HepG2 (cell line): ENCODE measurements at regions not wholly inside any gene's neighbourhood (a gene's known extent, or its start where the extent isn't known, plus 50 kb on each side); places are given as distances from the start of the nearest gene placed in this dataset.

Experiments used
- ARNTL ChIP-seq: sonication (generic); formaldehyde crosslinking; IDR thresholded peaks from 2 replicates; pipeline ENCODE4 v1.4.0; 2020; ENCODE audit warnings: mild to moderate bottlenecking, missing genetic modification reagents
- ATF2 ChIP-seq: sonication (generic); formaldehyde crosslinking; IDR thresholded peaks from 2 replicates; pipeline ENCODE4 v1.4.0; 2020; ENCODE audit warnings: missing genetic modification reagents
- DNMT3B ChIP-seq: conservative IDR thresholded peaks from 2 replicates; pipeline ENCODE4 v1.6.1; 2016; ENCODE audit warnings: missing biosample characterization, control low read depth
- HMGXB3 ChIP-seq: sonication (generic); formaldehyde crosslinking; IDR thresholded peaks from 2 replicates; pipeline ENCODE4 v1.4.0; 2020; ENCODE audit warnings: missing genetic modification reagents, borderline replicate concordance
- KLF16 ChIP-seq, 2 experiments: sonication (generic) in 1 of 2; formaldehyde crosslinking in 1 of 2; IDR thresholded peaks; 2 replicates each; pipeline versions ENCODE4 v1.6.1 to v1.8.0; 2016 to 2023; ENCODE audit warnings: missing genetic modification reagents in 2 of 2, missing compliant biosample characterization in 1 of 2
- MEIS1 ChIP-seq: sonication (generic); formaldehyde crosslinking; IDR thresholded peaks from 2 replicates; pipeline ENCODE4 v1.9.0; 2021; ENCODE audit warnings: mild to moderate bottlenecking, missing genetic modification reagents, moderate library complexity, borderline replicate concordance
- RNF2 ChIP-seq: fragments of 450-650 bp; conservative IDR thresholded peaks from 2 replicates; pipeline ENCODE4 v1.6.1; 2016; ENCODE audit warnings: low read depth
- SIX4 ChIP-seq: sonication (generic); formaldehyde crosslinking; IDR thresholded peaks from 2 replicates; pipeline ENCODE4 v1.4.0; 2020; ENCODE audit warnings: missing genetic modification reagents
- ZKSCAN8 ChIP-seq: IDR thresholded peaks from 2 replicates; pipeline ENCODE4 v1.6.1; 2016; ENCODE audit warnings: borderline replicate concordance, missing genetic modification reagents, missing compliant biosample characterization
- ZNF335 ChIP-seq: sonication (generic); formaldehyde crosslinking; IDR thresholded peaks from 2 replicates; pipeline ENCODE4 v1.4.0; 2020; ENCODE audit warnings: missing genetic modification reagents
- ZNF644 ChIP-seq: IDR thresholded peaks from 2 replicates; pipeline ENCODE4 v1.6.1; 2016; ENCODE audit warnings: low read depth
- ZNF788 ChIP-seq: sonication (generic); formaldehyde crosslinking; IDR thresholded peaks from 2 replicates; pipeline ENCODE4 v1.5.0; 2020; ENCODE audit warnings: mild to moderate bottlenecking, missing genetic modification reagents, borderline replicate concordance
- ZSCAN29 ChIP-seq: sonication (generic); formaldehyde crosslinking; conservative IDR thresholded peaks from 2 replicates; pipeline ENCODE4 v1.4.0; 2020; ENCODE audit warnings: mild to moderate bottlenecking, missing genetic modification reagents
- TF ChIP-seq, protein P1 (sequence below), 2 experiments: IDR thresholded peaks; 2 replicates each; pipeline ENCODE4 v1.6.1; 2011 to 2012; ENCODE audit warnings: low read length in 2 of 2, borderline replicate concordance in 1 of 2, low read depth in 1 of 2, mild to moderate bottlenecking in 1 of 2, moderate library complexity in 1 of 2
- TF ChIP-seq, protein P2 (sequence below): sonication (generic); formaldehyde crosslinking; IDR thresholded peaks from 2 replicates; pipeline ENCODE4 v1.9.0; 2021; ENCODE audit warnings: missing genetic modification reagents, borderline replicate concordance
- TF ChIP-seq, protein P3 (sequence below): sonication (generic); formaldehyde crosslinking; IDR thresholded peaks from 2 replicates; pipeline ENCODE4 v1.9.0; 2022; ENCODE audit warnings: low read depth, missing genetic modification reagents

- TF ChIP-seq SIX4 (CRISPR knock-in tag) (peak; percentile 46; the same call in 1 of the 2 replicates), MEIS1 (CRISPR knock-in tag) (peak; percentile 38; the same call in 1 of the 2 replicates), HMGXB3 (CRISPR knock-in tag) (peak; percentile 69; the same call in 1 of the 2 replicates), ZSCAN29 (no peak), ZNF788 (CRISPR knock-in tag) (peak; percentile 81; the same call in 1 of the 2 replicates), ZNF335 (CRISPR knock-in tag) (no peak), ZKSCAN8 (peak; percentile 55; the same call in 1 of the 2 replicates), ATF2 (CRISPR knock-in tag) (peak; percentile 42; the same call in 1 of the 2 replicates), KLF16 (CRISPR knock-in tag; IDR thresholded peaks at IDR 0.05) (peak in 1 of 2 experiments; percentile 61; a peak in 1 of 4 replicates), ZNF644 (CRISPR knock-in tag) (peak; percentile 91), DNMT3B (CRISPR knock-in tag) (0 out of 2 replicates have a peak, but pooled peaks have one; percentile 53), RNF2 (peak; percentile 61; the same call in 1 of the 2 replicates), ARNTL (CRISPR knock-in tag) (peak; percentile 66; the same call in 1 of the 2 replicates)
- TF ChIP-seq, protein P1, sequence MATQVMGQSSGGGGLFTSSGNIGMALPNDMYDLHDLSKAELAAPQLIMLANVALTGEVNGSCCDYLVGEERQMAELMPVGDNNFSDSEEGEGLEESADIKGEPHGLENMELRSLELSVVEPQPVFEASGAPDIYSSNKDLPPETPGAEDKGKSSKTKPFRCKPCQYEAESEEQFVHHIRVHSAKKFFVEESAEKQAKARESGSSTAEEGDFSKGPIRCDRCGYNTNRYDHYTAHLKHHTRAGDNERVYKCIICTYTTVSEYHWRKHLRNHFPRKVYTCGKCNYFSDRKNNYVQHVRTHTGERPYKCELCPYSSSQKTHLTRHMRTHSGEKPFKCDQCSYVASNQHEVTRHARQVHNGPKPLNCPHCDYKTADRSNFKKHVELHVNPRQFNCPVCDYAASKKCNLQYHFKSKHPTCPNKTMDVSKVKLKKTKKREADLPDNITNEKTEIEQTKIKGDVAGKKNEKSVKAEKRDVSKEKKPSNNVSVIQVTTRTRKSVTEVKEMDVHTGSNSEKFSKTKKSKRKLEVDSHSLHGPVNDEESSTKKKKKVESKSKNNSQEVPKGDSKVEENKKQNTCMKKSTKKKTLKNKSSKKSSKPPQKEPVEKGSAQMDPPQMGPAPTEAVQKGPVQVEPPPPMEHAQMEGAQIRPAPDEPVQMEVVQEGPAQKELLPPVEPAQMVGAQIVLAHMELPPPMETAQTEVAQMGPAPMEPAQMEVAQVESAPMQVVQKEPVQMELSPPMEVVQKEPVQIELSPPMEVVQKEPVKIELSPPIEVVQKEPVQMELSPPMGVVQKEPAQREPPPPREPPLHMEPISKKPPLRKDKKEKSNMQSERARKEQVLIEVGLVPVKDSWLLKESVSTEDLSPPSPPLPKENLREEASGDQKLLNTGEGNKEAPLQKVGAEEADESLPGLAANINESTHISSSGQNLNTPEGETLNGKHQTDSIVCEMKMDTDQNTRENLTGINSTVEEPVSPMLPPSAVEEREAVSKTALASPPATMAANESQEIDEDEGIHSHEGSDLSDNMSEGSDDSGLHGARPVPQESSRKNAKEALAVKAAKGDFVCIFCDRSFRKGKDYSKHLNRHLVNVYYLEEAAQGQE (IDR thresholded peaks at IDR 0.05; ENCODE audit: borderline replicate concordance in 1 of 2, low read depth in 1 of 2, low read length in 2 of 2): peak in 1 of 2 experiments; percentile 42; a peak in 1 of 4 replicates
- TF ChIP-seq, protein P2, sequence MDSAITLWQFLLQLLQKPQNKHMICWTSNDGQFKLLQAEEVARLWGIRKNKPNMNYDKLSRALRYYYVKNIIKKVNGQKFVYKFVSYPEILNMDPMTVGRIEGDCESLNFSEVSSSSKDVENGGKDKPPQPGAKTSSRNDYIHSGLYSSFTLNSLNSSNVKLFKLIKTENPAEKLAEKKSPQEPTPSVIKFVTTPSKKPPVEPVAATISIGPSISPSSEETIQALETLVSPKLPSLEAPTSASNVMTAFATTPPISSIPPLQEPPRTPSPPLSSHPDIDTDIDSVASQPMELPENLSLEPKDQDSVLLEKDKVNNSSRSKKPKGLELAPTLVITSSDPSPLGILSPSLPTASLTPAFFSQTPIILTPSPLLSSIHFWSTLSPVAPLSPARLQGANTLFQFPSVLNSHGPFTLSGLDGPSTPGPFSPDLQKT: no peak
- TF ChIP-seq, protein P3, sequence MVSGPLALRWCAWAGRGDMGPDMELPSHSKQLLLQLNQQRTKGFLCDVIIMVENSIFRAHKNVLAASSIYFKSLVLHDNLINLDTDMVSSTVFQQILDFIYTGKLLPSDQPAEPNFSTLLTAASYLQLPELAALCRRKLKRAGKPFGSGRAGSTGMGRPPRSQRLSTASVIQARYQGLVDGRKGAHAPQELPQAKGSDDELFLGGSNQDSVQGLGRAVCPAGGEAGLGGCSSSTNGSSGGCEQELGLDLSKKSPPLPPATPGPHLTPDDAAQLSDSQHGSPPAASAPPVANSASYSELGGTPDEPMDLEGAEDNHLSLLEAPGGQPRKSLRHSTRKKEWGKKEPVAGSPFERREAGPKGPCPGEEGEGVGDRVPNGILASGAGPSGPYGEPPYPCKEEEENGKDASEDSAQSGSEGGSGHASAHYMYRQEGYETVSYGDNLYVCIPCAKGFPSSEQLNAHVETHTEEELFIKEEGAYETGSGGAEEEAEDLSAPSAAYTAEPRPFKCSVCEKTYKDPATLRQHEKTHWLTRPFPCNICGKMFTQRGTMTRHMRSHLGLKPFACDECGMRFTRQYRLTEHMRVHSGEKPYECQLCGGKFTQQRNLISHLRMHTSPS (CRISPR knock-in tag): no peak
These were observed 75.3 kb upstream of the PJA2 start (continued) for GRCh38 chr5:109485030-109485429.
